ENCODE measurements at regions not wholly inside any gene's neighbourhood (a gene's known extent, or its start where the extent isn't known, plus 50 kb on each side); places are given as distances from the start of the nearest gene placed in this dataset.

DNA sequence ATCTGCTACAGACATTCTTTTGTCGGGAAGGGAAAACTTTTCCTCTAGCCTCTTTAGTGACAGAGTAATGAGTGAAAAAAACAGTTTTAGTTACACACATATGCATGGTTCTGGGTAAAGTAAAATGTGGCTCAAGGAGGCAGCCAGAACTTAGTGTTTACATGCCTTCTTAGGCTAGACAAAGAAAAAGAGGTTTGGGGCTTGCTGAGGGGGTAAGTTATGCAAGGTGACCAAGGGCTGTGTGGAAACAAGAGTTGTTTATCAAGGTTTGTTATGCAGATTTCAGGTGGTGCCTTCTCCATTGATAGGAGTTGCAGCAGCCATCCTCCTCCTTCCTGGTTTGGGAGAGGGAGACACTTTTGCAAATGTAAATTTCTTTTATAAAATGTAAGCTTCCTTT lies 66.5 kb upstream of the RAB3GAP2 start:
- no peaks in the 10 kb centered on the region for H3K4me1 ChIP-seq
- no peaks in the 10 kb centered on the region for H3K36me3 ChIP-seq
- H3K9me3 ChIP-seq = no peaks in the 10 kb centered on the region
- H3K27me3 ChIP-seq = no peaks in the 10 kb centered on the region
- intact Hi-C loops (cut with DNase I; ENCODE audit: low total_unique reads) = no loop called here
- no peak for TF ChIP-seq POLR2A (IDR thresholded peaks at IDR 0.05)
- no peak for TF ChIP-seq POLR2AphosphoS5 (IDR thresholded peaks at IDR 0.05)
- TF ChIP-seq, protein P1, sequence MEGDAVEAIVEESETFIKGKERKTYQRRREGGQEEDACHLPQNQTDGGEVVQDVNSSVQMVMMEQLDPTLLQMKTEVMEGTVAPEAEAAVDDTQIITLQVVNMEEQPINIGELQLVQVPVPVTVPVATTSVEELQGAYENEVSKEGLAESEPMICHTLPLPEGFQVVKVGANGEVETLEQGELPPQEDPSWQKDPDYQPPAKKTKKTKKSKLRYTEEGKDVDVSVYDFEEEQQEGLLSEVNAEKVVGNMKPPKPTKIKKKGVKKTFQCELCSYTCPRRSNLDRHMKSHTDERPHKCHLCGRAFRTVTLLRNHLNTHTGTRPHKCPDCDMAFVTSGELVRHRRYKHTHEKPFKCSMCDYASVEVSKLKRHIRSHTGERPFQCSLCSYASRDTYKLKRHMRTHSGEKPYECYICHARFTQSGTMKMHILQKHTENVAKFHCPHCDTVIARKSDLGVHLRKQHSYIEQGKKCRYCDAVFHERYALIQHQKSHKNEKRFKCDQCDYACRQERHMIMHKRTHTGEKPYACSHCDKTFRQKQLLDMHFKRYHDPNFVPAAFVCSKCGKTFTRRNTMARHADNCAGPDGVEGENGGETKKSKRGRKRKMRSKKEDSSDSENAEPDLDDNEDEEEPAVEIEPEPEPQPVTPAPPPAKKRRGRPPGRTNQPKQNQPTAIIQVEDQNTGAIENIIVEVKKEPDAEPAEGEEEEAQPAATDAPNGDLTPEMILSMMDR (IDR thresholded peaks at IDR 0.05) = no peak
- H3K4me3 ChIP-seq = no peak overlapping the region
- no peak for DNase-seq (ENCODE audit: low spot score in 2 of 2)
- no peak overlapping the region for H3K27ac ChIP-seq

DNA sequence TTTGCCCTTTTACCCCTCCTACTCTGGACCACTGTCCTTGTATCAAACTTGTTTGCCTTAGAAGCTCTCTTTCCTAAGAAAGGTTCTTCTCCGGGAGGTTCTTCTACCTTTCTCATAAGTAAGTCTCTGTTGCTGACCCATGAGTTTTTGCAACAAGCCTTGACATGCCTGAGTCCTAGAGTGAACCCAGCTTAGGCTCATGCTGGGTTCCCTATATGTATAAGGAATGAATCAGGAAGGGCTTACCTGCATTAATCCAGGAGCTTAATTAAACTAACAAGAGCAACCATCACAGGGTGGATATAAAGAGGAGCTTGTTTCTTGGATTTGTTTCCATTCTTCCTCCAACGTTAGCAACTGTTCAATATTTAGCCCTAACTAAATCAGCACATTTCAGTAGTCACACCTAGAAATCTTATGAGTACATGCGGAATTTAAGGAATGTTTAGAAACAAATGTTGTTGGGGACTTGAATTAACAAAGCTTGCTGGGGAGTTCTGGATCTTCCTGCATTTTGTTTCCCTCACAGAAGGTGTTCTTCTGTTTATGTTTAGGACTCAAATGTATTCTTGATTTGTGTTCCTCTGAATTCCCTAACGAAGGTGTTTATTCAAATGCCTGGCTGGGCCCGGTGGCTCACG lies 64.3 kb upstream of the RAB3GAP2 start:
- Histone ChIP-seq H3K36me3 (no peaks in the 10 kb centered on the region), H3K9me3 (no peaks in the 10 kb centered on the region), H3K27ac (no peak overlapping the region), H3K4me3 (no peak overlapping the region), H3K27me3 (no peaks in the 10 kb centered on the region), H3K4me1 (no peaks in the 10 kb centered on the region)
- TF ChIP-seq POLR2AphosphoS5 (IDR thresholded peaks at IDR 0.05) = no peak
- TF ChIP-seq, protein P1 (IDR thresholded peaks at IDR 0.05) = no peak
- no peak for DNase-seq (ENCODE audit: low spot score in 2 of 2)
- intact Hi-C loops (cut with DNase I; ENCODE audit: low total_unique reads) = no loop called here

DNA sequence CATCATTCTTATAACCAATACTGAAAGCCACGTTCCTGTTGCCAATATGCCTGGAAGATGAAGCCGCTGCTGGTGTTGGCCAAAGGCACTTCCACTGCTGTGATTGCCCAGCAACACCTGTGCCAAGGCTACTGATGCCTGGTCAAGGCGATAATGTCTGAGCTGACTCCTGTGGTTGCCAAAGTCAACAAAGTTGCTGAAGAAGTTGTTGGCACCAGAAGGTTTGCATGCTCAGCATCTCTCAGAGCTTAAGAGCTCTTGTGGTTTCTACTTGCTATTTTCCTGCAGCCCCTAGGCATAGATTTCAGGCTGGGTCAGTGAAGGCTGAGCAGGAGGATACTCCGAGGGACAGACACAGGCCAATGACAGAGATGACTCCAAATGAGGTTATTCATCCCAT lies 63.4 kb upstream of the RAB3GAP2 start:
- Histone ChIP-seq H3K27me3 (no peaks in the 10 kb centered on the region), H3K9me3 (no peaks in the 10 kb centered on the region), H3K4me1 (no peaks in the 10 kb centered on the region), H3K36me3 (no peaks in the 10 kb centered on the region), H3K27ac (no peak overlapping the region), H3K4me3 (no peak overlapping the region)
- no peak for TF ChIP-seq POLR2AphosphoS5 (IDR thresholded peaks at IDR 0.05)
- TF ChIP-seq, protein P1 (IDR thresholded peaks at IDR 0.05) = no peak
- DNase-seq (ENCODE audit: low spot score in 2 of 2) = peak in 1 of 2 donors; percentile 21
- intact Hi-C loops (cut with DNase I; ENCODE audit: low total_unique reads) = no loop called here

DNA sequence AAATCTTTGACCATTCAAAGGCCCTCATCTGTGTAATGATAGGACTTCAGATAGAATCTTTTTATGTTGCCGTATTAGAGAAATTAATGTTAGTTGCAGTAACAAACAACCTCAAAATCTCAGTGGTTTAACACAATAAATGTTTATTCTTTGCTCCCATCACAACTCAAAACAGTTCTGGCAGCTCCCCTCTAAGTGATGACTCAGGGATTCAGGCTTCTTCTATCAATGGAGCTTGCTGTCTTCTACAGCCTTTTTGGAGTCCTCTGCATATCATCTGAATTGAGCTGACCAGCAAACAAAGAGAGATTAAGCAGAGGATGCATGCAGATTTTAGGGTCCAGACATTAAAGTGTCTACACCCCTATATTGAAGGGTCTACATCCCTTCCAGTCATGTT lies 59.1 kb upstream of the RAB3GAP2 start:
- no peaks in the 10 kb centered on the region for H3K4me1 ChIP-seq
- H3K4me3 ChIP-seq = no peak overlapping the region
- intact Hi-C loops (cut with DNase I; ENCODE audit: low total_unique reads) = no loop called here
- no peak overlapping the region for H3K27ac ChIP-seq
- no peaks in the 10 kb centered on the region for H3K27me3 ChIP-seq
- no peaks in the 10 kb centered on the region for H3K36me3 ChIP-seq
- no peaks in the 10 kb centered on the region for H3K9me3 ChIP-seq
- no peak for DNase-seq (ENCODE audit: low spot score in 2 of 2)
- TF ChIP-seq POLR2AphosphoS5 (IDR thresholded peaks at IDR 0.05) (no peak), POLR2A (IDR thresholded peaks at IDR 0.05) (no peak)
- TF ChIP-seq, protein P1 (IDR thresholded peaks at IDR 0.05) = no peak

DNA sequence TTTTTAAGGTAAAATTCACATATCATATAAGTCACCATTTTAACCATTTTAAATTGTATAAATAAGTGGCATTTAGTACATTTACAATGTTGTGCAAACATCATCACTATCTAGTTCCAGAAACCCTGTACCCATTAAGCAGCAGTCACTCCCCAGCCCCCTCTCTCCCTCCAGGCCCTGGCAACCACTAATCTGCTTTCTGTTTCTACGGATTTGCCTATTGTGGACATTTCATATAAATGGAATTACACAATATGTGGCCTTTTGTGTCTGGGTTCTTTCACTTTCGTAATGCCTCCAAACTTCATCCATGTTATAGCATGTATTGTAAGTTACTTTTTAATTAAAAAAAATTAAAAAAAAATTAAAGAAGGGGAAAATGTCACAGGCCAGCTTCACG lies 58.0 kb upstream of the RAB3GAP2 start:
- no peak for TF ChIP-seq POLR2A (IDR thresholded peaks at IDR 0.05)
- no peak for TF ChIP-seq POLR2AphosphoS5 (IDR thresholded peaks at IDR 0.05)
- TF ChIP-seq, protein P1 (IDR thresholded peaks at IDR 0.05) = no peak
- H3K27me3 ChIP-seq = no peaks in the 10 kb centered on the region
- H3K4me3 ChIP-seq = no peak overlapping the region
- H3K36me3 ChIP-seq = no peaks in the 10 kb centered on the region
- H3K4me1 ChIP-seq = no peaks in the 10 kb centered on the region
- H3K9me3 ChIP-seq = no peaks in the 10 kb centered on the region
- intact Hi-C loops (cut with DNase I; ENCODE audit: low total_unique reads) = no loop called here
- H3K27ac ChIP-seq = no peak overlapping the region
- DNase-seq (ENCODE audit: low spot score in 2 of 2) = no peak
